H9 (cell line): ENCODE measurements at regions not wholly inside any gene's neighbourhood (a gene's known extent, or its start where the extent isn't known, plus 50 kb on each side); places are given as distances from the start of the nearest gene placed in this dataset.

Source experiments
- DNase-seq: peaks from one replicate; pipeline ENCODE4 v3.0.0-alpha.2; 2017
- H2AFZ ChIP-seq: one replicate; pipeline ENCODE4 v1.6.1; 2013; ENCODE audit warnings: mild to moderate bottlenecking, low read length, control low read depth, moderate library complexity
- H2AK5ac ChIP-seq: 2 replicates; pipeline ENCODE4 v1.6.1; 2013; ENCODE audit warnings: low read length, control low read depth, mixed read lengths; ENCODE audit not compliant: insufficient read length
- H2BK120ac ChIP-seq: one replicate; pipeline ENCODE4 v1.6.1; 2013; ENCODE audit warnings: low read depth, mild to moderate bottlenecking, low read length, control low read depth, inconsistent platforms; ENCODE audit not compliant: poor library complexity, severe bottlenecking
- H2BK12ac ChIP-seq: 2 replicates; pipeline ENCODE4 v1.6.1; 2013; ENCODE audit warnings: low read length, control low read depth, mixed read lengths, low read depth; ENCODE audit not compliant: insufficient read length
- H2BK15ac ChIP-seq: 2 replicates; pipeline ENCODE4 v1.6.1; 2013; ENCODE audit warnings: low read depth, low read length, control low read depth
- H2BK20ac ChIP-seq: one replicate; pipeline ENCODE4 v1.6.1; 2013; ENCODE audit warnings: low read depth, mild to moderate bottlenecking, low read length, control low read depth, inconsistent platforms; ENCODE audit not compliant: poor library complexity, severe bottlenecking
- H2BK5ac ChIP-seq: 2 replicates; pipeline ENCODE4 v1.6.1; 2013; ENCODE audit warnings: low read length, control low read depth, mixed read lengths; ENCODE audit not compliant: insufficient read length
- H3K14ac ChIP-seq: 2 replicates; pipeline ENCODE4 v1.6.1; 2013; ENCODE audit warnings: low read length, control low read depth; ENCODE audit not compliant: insufficient read depth
- H3K18ac ChIP-seq: 2 replicates; pipeline ENCODE4 v1.6.1; 2013; ENCODE audit warnings: low read depth, mild to moderate bottlenecking, mixed read lengths, low read length, control low read depth; ENCODE audit not compliant: insufficient read length
- H3K23ac ChIP-seq: 2 replicates; pipeline ENCODE4 v1.6.1; 2013; ENCODE audit warnings: low read length, control low read depth, mixed read lengths, low read depth; ENCODE audit not compliant: insufficient read length
- H3K23me2 ChIP-seq: 2 replicates; pipeline ENCODE4 v1.6.1; 2013; ENCODE audit warnings: low read depth, mild to moderate bottlenecking, mixed read lengths, low read length, control low read depth; ENCODE audit not compliant: insufficient read length, poor library complexity, severe bottlenecking
- H3K27ac ChIP-seq: 2 replicates; pipeline ENCODE4 v1.5.1; 2013; ENCODE audit warnings: low read length, control low read depth, mixed read lengths, low read depth; ENCODE audit not compliant: insufficient read length
- H3K27me3 ChIP-seq: 2 replicates; pipeline ENCODE4 v1.6.1; 2013; ENCODE audit warnings: low read length, control low read depth, inconsistent platforms; ENCODE audit not compliant: insufficient read depth
- H3K4ac ChIP-seq: 2 replicates; pipeline ENCODE4 v1.6.1; 2013; ENCODE audit warnings: low read depth, mild to moderate bottlenecking, control low read depth, inconsistent platforms, low read length, moderate library complexity
- H3K4me1 ChIP-seq: 2 replicates; pipeline ENCODE4 v1.6.1; 2013; ENCODE audit warnings: low read length, control low read depth, inconsistent platforms; ENCODE audit not compliant: insufficient read depth
- H3K4me2 ChIP-seq: 2 replicates; pipeline ENCODE4 v1.6.1; 2013; ENCODE audit warnings: low read length, control low read depth, mixed read lengths; ENCODE audit not compliant: insufficient read length, insufficient read depth
- H3K56ac ChIP-seq: 2 replicates; pipeline ENCODE4 v1.6.1; 2013; ENCODE audit warnings: low read depth, mild to moderate bottlenecking, mixed read lengths, low read length, control low read depth; ENCODE audit not compliant: insufficient read length
- H3K79me1 ChIP-seq: 2 replicates; pipeline ENCODE4 v1.6.1; 2013; ENCODE audit warnings: low read depth, mild to moderate bottlenecking, moderate library complexity, low read length, control low read depth, inconsistent platforms; ENCODE audit not compliant: insufficient read depth, poor library complexity, severe bottlenecking
- H3K79me2 ChIP-seq: 2 replicates; pipeline ENCODE4 v1.6.1; 2013; ENCODE audit warnings: low read length, control low read depth, inconsistent platforms; ENCODE audit not compliant: insufficient read depth
- H3K9ac ChIP-seq: 2 replicates; pipeline ENCODE4 v1.6.1; 2013; ENCODE audit warnings: low read length, control low read depth, mixed read lengths; ENCODE audit not compliant: insufficient read length; ENCODE audit errors: extremely low read depth
- H3K9me3 ChIP-seq: one replicate; pipeline ENCODE4 v1.6.1; 2013; ENCODE audit warnings: low read depth, low read length, inconsistent platforms; ENCODE audit not compliant: control insufficient read depth
- H3T11ph ChIP-seq: one replicate; pipeline ENCODE4 v1.6.1; 2013; ENCODE audit warnings: mild to moderate bottlenecking, low read length, control low read depth, inconsistent platforms
- H4K20me1 ChIP-seq: one replicate; pipeline ENCODE4 v1.6.1; 2013; ENCODE audit not compliant: control insufficient read depth, insufficient read length, insufficient read depth
- H4K5ac ChIP-seq: 2 replicates; pipeline ENCODE4 v1.6.1; 2013; ENCODE audit warnings: low read depth, mild to moderate bottlenecking, mixed read lengths, low read length, control low read depth; ENCODE audit not compliant: insufficient read length
- H4K8ac ChIP-seq: replicated peaks from 2 replicates; pipeline ENCODE4 v1.6.1; 2013; ENCODE audit warnings: low read length, control low read depth, mixed read lengths, low read depth; ENCODE audit not compliant: insufficient read length
- H4K91ac ChIP-seq: 2 replicates; pipeline ENCODE4 v1.6.1; 2013; ENCODE audit warnings: low read depth, mild to moderate bottlenecking, moderate library complexity, mixed read lengths, low read length, control low read depth; ENCODE audit not compliant: insufficient read length
- H3K27ac Mint-ChIP-seq, 3 experiments: 2 replicates in 2 of 3; 3 replicates in 1 of 3; pipeline ENCODE4 v1.8.0; 2020 to 2021; ENCODE audit warnings: mixed read lengths in 3 of 3, mild to moderate bottlenecking in 1 of 3, moderate library complexity in 1 of 3
- H3K27me3 Mint-ChIP-seq: 2 replicates; pipeline ENCODE4 v1.8.0; 2021; ENCODE audit warnings: low read depth, mild to moderate bottlenecking, moderate library complexity, mixed read lengths
- H3K36me3 Mint-ChIP-seq, 3 experiments: 2 replicates in 2 of 3; 3 replicates in 1 of 3; pipeline ENCODE4 v1.8.0; 2020 to 2021; ENCODE audit warnings: low read depth in 3 of 3, mixed read lengths in 3 of 3; ENCODE audit not compliant: insufficient read depth in 1 of 3
- H3K4me1 Mint-ChIP-seq, 2 experiments: 2 replicates each; pipeline ENCODE4 v1.8.0; 2020; ENCODE audit warnings: mixed read lengths in 2 of 2
- H3K4me3 Mint-ChIP-seq, 2 experiments: 2 replicates in 1 of 2; 3 replicates in 1 of 2; pipeline ENCODE4 v1.8.0; 2020 to 2021; ENCODE audit warnings: mild to moderate bottlenecking in 2 of 2, mixed read lengths in 2 of 2, moderate library complexity in 1 of 2
- H3K9me3 Mint-ChIP-seq, 2 experiments: 2 replicates in 1 of 2; 3 replicates in 1 of 2; pipeline ENCODE4 v1.8.0; 2020; ENCODE audit warnings: mild to moderate bottlenecking in 2 of 2, mixed read lengths in 2 of 2, moderate library complexity in 1 of 2
- WGBS: extraction: QIAGEN DNeasy Blood & Tissue Kit; methylation state at CpG from one replicate; pipeline ENCODE4 v1.1.7; 2013; ENCODE audit warnings: missing lambda C conversion rate, low lambda C conversion rate, mixed read lengths; ENCODE audit not compliant: insufficient read length; ENCODE audit errors: extremely low coverage; 5-methylcytosine and 5-hydroxymethylcytosine counted together
- TF ChIP-seq, protein P1 (sequence below): fragments of 200-600 bp; sonication (generic); conservative IDR thresholded peaks from 3 replicates; pipeline ENCODE4 v1.8.0; 2021; ENCODE audit warnings: antibody characterized with exemption, mild to moderate bottlenecking

DNA sequence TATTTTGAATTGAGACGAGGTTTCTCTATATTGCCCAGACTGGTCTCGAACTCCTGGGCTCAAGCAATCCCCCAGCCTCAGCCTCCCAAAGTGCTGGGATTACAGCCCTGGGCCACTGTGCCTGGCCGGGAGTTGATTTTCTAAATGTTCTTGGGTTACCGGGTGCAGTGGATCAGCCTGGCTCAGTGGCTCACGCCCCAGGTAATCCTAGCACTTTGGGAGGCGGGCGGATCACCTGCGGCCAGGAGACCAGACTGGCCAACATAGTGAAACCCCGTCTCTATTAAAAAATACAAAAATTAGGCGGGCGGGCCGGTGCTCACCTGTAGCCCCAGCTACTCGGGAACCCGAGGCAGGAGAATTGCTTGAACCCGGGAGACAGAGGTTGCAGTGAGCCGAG, 106.9 kb upstream of the LARP1 start:
- Mint-ChIP-seq H3K36me3 (peaks cover 2 to 20% (median 9%) of the 10 kb centered on the region in 3 experiments), H3K4me1 (peaks cover 4 to 19% of the 10 kb centered on the region in 2 experiments; a peak in 3 of 4 replicates), H3K27ac (no peak overlapping the region), H3K27me3 (peaks cover 10% of the 10 kb centered on the region), H3K9me3 (peaks cover 13 to 18% of the 10 kb centered on the region in 2 experiments), H3K4me3 (no peak overlapping the region)
- H3K18ac ChIP-seq, result no peak overlapping the region
- no peak overlapping the region for H4K8ac ChIP-seq
- H3K79me2 ChIP-seq, result no peaks in the 10 kb centered on the region
- H3K4me2 ChIP-seq, result peak overlapping the region; percentile 38
- H4K20me1 ChIP-seq, result no peaks in the 10 kb centered on the region
- H4K5ac ChIP-seq, result no peak overlapping the region
- H3K9ac ChIP-seq, result no peak overlapping the region
- no peak overlapping the region for H2AFZ ChIP-seq
- TF ChIP-seq, protein P1, sequence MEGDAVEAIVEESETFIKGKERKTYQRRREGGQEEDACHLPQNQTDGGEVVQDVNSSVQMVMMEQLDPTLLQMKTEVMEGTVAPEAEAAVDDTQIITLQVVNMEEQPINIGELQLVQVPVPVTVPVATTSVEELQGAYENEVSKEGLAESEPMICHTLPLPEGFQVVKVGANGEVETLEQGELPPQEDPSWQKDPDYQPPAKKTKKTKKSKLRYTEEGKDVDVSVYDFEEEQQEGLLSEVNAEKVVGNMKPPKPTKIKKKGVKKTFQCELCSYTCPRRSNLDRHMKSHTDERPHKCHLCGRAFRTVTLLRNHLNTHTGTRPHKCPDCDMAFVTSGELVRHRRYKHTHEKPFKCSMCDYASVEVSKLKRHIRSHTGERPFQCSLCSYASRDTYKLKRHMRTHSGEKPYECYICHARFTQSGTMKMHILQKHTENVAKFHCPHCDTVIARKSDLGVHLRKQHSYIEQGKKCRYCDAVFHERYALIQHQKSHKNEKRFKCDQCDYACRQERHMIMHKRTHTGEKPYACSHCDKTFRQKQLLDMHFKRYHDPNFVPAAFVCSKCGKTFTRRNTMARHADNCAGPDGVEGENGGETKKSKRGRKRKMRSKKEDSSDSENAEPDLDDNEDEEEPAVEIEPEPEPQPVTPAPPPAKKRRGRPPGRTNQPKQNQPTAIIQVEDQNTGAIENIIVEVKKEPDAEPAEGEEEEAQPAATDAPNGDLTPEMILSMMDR, result no peak
- H2BK5ac ChIP-seq, result no peak overlapping the region
- H3K4ac ChIP-seq, result no peak overlapping the region
- no peak overlapping the region for H2BK12ac ChIP-seq
- H3K23me2 ChIP-seq, result peaks cover 4% of the 10 kb centered on the region
- no peaks in the 10 kb centered on the region for H3K79me1 ChIP-seq
- no CpG with 5 or more reads among the region's 16 CpGs for WGBS
- no peaks in the 10 kb centered on the region for H3K9me3 ChIP-seq
- H3K56ac ChIP-seq, result no peak overlapping the region
- no peak for DNase-seq
- H2BK120ac ChIP-seq, result no peak overlapping the region
- H3K4me1 ChIP-seq, result no peaks in the 10 kb centered on the region; the same call in 1 of the 2 replicates
- H3K14ac ChIP-seq, result no peak overlapping the region
- H3K27ac ChIP-seq, result no peak overlapping the region
- no peak overlapping the region for H3K23ac ChIP-seq
- no peaks in the 10 kb centered on the region; the same call in 1 of the 2 replicates for H3K27me3 ChIP-seq
- H4K91ac ChIP-seq, result no peak overlapping the region
- H2BK20ac ChIP-seq, result no peak overlapping the region
- H3T11ph ChIP-seq, result no peak overlapping the region
- no peak overlapping the region for H2AK5ac ChIP-seq
- H2BK15ac ChIP-seq, result no peak overlapping the region
